DMS 273 (cell line): ENCODE measurements at regions not wholly inside any gene's neighbourhood (a gene's known extent, or its start where the extent isn't known, plus 50 kb on each side); places are given as distances from the start of the nearest gene placed in this dataset.
"Not testable (repeated sequence)": the region's sequence is repeated elsewhere in the genome, so short reads cannot be mapped to it uniquely, and the experiment has no call there.

Experiments used
- DNase-seq: peaks from one replicate; lab custom pipeline; 2025; ENCODE audit not compliant: unreplicated experiment; lab: John Stamatoyannopoulos, UW

GRCh38 chr17:13784434-13785095 lies 182.8 kb upstream of the HS3ST3A1 start:
- no peak for DNase-seq

DNA sequence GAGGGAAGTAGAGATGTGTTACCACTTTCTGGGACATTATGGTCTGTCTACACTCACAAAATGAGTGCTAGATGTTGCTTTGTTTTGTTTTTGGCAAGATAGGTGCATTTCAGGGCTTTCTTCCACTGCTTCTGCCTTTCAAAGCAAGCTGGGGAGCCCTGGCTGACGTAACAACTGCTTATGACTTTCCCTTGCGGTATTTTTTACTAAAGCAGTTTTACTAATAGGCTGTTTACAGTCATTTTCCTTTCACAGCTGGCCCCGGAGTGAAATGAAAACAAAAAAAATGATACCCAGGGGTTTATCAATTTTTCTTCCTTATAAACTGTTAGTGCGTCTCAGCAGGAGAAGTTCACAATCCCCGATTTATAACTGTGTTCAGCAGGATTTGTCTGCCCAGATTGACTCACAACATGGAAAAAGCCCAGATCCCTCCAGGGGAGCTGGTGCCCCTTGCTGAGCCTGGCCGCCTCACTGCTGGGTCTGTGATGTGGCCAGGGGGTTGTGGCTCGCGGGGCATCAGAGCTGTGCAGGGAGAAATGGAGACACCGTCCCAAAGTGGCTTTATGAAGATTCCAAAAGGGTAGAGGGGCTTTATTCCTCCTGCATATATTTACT lies 184.4 kb upstream of the HS3ST3A1 start:
- DNase-seq: no peak

DNA sequence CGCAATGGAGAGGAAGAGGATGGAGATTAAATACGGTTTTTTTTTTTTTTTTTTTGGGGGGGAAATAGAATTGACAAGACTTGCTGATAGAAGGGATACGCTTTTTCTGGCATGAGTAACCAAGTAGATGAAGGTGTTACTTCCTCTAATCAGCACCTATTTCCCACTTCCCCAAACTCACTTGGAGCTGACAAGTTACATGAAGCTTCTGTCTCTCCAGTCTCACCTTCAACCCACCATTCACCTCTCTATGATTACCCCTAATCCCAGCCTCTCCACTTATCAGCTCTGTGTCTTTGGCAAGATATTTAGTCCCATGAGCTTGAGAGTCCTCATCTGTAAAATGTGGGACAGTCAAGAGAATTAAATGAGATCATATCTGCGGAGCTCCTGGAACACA lies 185.9 kb upstream of the HS3ST3A1 start:
- DNase-seq: no peak

GRCh38 chr17:13788385-13788784 lies 186.7 kb upstream of the HS3ST3A1 start:
- no peak for DNase-seq

DNA sequence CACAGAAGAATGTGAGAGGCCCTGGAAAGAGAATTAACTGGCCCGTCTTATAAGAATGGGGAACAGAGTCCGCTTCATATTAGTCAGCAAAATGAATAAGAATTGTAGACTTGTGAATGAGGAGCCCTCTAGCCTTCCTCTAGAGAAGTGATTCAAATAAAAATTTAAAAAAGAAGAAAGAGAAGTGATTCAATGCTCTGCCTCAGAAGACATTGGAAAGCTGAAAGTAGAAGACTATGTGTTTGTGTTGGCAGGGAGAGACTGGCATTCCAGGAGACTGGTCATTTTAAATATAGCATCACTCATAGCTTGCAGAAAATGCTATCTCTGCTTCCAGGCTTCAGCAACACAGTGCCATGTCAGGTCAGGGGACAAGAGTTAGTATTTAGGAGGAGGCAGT lies 190.6 kb upstream of the HS3ST3A1 start:
- DNase-seq: no peak

- DNase-seq: no peak
Observed at GRCh38 chr17:13793951-13794350, 192.2 kb upstream of the HS3ST3A1 start.

- no peak for DNase-seq
Observed at GRCh38 chr17:13797863-13798262, 196.1 kb upstream of the HS3ST3A1 start.

DNA sequence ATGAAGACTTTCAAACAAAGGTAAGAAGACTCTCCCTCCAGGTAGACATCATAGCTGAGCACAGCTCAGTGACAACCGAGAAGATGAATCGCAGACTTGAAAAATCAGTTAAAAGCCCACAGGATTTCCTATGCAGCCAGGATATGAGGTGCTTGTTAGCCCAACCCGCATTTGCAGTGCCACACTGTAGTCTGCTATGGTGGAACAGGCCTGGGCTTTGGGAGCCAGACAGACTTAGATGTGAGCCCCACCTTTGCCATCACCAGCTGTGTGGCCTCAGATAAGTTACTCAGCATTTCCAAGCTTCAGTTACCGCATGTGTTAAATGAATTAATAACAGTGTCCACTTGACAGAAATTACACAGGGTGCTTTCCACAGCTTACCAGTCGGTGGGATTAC lies 204.4 kb upstream of the HS3ST3A1 start:
- DNase-seq: no peak

DNA sequence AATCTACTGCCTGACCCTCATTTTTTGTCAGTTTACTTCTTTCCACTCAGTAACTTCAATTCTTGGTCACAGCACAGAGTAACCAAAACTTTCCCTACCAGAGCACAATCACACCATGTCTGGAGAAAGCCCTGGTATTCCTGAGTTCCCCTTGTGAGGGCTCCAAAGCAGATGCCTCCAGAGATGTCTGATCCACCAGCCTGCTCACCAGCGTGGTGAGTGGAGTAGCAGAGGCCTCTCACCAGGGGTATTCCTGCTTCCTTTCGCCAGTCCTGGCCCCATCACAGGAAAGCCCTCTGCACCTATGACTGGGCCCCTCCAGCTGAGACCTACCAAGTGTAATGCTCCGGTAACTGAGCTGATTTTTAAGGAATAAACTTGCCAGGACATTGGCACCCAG lies 205.4 kb upstream of the HS3ST3A1 start:
- no peak for DNase-seq

GRCh38 chr17:13812350-13812749 lies 210.6 kb upstream of the HS3ST3A1 start:
- DNase-seq: no peak

GRCh38 chr17:13813347-13814240 lies 211.9 kb upstream of the HS3ST3A1 start:
- no peak for DNase-seq

- peak; percentile 35 for DNase-seq
Observed at GRCh38 chr17:13822700-13823099, 221.0 kb upstream of the HS3ST3A1 start.

- DNase-seq: no peak
Observed at GRCh38 chr17:13825526-13826040, 223.9 kb upstream of the HS3ST3A1 start.

DNA sequence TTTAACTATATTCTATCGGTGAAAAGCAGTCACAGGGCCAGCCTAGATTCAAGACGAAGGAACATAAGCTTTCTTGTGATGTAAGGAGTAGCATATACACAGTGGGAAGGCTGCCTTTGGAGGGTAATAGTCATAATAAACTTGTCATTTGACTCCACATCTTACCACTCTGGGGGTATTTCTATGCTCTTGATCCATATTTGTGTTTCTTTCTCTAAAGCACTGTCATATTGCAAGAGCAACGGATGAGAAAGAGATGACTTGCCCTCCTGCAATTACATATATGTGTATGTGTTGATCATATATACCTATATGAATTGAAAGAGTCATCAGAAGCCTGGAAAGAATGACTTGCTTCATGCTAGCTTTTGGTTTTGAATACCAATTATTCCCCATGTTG lies 225.4 kb upstream of the HS3ST3A1 start:
- DNase-seq: no peak

- no peak for DNase-seq
Observed at GRCh38 chr17:13833921-13834320, 232.2 kb upstream of the HS3ST3A1 start.

DNA sequence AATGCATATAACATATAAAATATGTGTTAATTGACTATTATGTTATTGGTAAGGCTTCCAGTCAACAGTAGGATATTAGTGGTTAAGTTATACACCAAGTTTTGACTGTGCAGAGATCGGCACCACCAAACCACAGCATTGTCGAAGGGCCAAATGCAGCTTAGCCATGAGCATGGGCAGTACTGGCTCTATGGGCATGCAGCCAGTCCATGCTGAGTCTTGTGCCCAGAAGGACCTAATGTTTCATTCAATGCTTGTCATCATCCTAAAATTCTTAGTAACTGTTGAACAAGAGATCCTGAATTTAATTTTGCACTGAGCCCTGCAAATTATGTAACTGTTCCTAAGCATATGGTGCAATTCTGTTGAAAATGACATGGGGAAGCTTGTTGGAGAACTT lies 233.4 kb upstream of the HS3ST3A1 start:
- DNase-seq: no peak

DNA sequence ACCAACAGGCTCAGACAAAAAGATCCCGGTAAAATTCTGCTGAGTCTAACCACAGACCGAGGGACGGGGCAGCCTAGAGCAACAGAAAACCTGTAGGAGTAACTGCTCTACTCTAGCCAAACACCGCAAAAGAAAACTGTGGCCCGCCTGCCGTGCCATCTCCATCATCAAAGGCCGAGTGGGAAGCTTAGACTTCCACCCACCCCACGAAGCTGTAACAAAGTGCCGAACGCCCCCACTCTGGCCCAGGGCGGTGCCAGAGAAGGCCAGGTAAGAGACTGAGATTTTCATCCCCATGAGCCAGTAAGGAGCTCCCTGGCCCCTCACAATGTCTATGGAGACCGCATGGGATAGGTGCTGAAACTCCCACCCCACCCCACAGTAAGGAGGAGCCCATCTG lies 231.9 kb upstream of the COX10 start:
- DNase-seq: no peak

DNA sequence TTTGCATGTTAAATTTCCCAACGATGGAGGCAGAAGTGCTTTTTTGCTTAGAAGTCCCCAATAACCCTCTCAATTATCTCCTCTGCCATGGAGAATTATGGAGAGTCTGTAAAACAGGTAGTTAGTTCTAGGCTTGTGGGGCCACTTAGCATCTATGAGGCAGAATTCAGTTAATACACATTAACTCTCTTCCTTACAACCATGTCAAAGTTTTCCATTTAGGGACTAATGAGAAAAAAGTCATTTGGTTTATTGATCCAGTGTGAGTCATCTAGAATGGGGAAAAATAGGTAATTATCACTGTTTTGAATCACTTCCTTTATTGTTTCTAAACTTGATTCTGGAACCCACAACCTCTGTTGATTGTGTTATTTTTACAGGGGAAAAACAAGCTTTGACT lies 229.1 kb upstream of the COX10 start:
- no peak for DNase-seq

DNA sequence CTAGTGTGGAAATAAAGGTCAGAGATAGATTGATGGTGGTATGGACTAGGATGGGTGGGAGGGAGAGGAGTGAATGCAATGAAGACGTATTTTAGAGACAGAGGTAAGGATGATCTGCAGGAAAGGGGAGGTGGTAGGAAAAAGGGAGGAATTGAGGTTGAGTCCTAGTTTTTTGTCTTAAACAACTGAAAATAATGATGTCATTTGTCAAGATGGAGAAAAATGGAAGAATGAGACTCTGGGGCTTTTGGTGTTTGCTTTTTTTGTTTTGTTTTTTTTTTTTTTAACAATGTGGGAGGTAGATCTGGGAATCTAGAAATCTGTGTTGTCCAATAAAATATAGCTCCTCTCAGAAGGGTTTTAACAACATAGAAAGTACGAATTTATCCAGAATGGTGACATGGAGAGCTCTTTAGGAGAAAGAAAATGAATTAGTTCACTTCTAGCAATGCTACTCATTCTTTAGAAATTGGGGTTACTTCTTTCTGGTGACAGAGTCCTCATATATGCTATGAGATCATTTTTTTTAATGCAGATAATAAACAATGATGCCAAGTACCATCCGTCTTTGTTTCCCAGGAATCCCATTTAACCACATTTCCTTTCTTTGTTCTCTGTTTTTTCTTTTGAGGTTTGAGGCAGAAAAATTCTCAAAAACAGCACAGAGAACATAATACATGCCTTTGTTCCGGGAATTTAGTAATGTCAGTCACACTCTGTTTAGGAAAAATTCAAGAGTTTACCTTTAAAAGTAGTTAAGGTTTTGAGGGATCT lies 225.3 kb upstream of the COX10 start:
- DNase-seq: no peak

GRCh38 chr17:13851889-13852288 lies 217.4 kb upstream of the COX10 start:
- peak; percentile 10 for DNase-seq

DNA sequence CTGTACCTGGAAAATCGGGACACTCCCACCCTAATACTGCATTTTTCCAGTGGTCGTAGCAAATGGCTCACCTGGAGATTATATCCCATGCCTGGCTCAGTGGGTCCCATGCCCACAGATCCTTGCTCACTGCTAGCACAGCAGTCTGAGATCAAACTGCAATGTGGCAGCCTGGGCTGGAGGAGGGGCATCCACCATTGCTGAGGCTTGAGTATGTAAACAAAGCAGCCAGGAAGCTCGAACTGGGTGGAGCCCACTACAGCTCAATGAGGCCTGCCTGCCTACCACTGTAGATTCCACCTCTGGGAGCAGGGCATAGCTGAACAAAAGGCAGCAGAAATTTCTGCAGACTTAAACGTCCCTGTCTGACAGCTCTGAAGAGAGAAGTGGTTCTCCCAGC lies 213.6 kb upstream of the COX10 start:
- not testable (repeated sequence) for DNase-seq
